ENCODE measurements at regions not wholly inside any gene's neighbourhood (a gene's known extent, or its start where the extent isn't known, plus 50 kb on each side); places are given as distances from the start of the nearest gene placed in this dataset.
"Not testable (repeated sequence)": the region's sequence is repeated elsewhere in the genome, so short reads cannot be mapped to it uniquely, and the experiment has no call there.

- intact Hi-C loops (cut with micrococcal nuclease): no loop called here
- BruUV-seq (replicated peaks): no TSS peak
- Histone ChIP-seq H4K20me1 (ENCODE audit: low read length) (no peaks in the 10 kb centered on the region), H3K9me2 (replicated peaks; ENCODE audit: low read length) (no peaks in the 10 kb centered on the region), H3F3A (ENCODE audit: low read length, unreplicated experiment) (no peaks in the 10 kb centered on the region), H3K36me3 (ENCODE audit: low read depth, low read length) (no peaks in the 10 kb centered on the region), H3K27ac (ENCODE audit: low read length) (no peak overlapping the region), H3K4me1 (ENCODE audit: insufficient read depth, low read length) (no peaks in the 10 kb centered on the region), H3K9ac (ENCODE audit: low read length) (no peak overlapping the region), H3K4me2 (ENCODE audit: low read length) (no peak overlapping the region), H3K27me3 (ENCODE audit: low read length) (no peaks in the 10 kb centered on the region), H3K4me3 (ENCODE audit: low read length) (no peak overlapping the region), H3K79me2 (ENCODE audit: low read length) (no peaks in the 10 kb centered on the region), H2AFZ (ENCODE audit: low read length) (no peak overlapping the region), H3K9me3 (ENCODE audit: low read length) (no peaks in the 10 kb centered on the region)
- ChIA-PET POLR2A (ENCODE audit: unreplicated experiment) (no interaction called here), CTCF (no interaction called here)
- DNase-seq (no peak), ATAC-seq (no peak)
- TF ChIP-seq CTCF (conservative IDR thresholded peaks at IDR 0.05; ENCODE audit: low read depth, low read length): no peak
- no peak for TF ChIP-seq EZH2 (IDR thresholded peaks at IDR 0.05; ENCODE audit: low read length, unreplicated experiment)
- no peak for TF ChIP-seq EZH2phosphoT487 (IDR thresholded peaks at IDR 0.05; ENCODE audit: borderline replicate concordance, low read length)
Observed at GRCh38 chr2:176575237-176575744, 306.0 kb downstream of the MTX2 start.

DNA sequence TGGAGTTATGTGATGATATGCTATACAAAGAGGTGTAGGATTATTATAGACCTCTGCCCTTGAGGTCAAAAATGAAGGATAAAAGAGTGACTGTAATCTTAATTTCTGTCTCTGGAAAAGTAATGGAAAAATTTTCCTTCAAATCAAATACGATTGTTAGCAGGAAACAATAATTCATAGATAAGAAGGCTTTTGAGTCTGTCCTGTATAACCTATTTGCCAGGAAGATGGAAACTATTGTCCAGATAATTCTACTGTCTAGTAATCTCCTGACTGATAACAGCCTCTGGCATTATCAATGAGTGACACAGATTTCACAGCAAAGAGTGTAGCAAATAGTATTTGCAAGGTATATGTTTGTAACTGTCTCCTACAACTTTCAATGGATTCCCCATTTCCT is 307.8 kb downstream of the MTX2 start:
- no TSS peak for BruUV-seq (replicated peaks)
- H3F3A ChIP-seq (ENCODE audit: low read length, unreplicated experiment): no peaks in the 10 kb centered on the region
- H3K9me3 ChIP-seq (ENCODE audit: low read length): no peaks in the 10 kb centered on the region
- H4K20me1 ChIP-seq (ENCODE audit: low read length): no peaks in the 10 kb centered on the region
- no peaks in the 10 kb centered on the region for H3K9me2 ChIP-seq (replicated peaks; ENCODE audit: low read length)
- CTCF ChIA-PET: no interaction called here
- POLR2A ChIA-PET (ENCODE audit: unreplicated experiment): no interaction called here
- H2AFZ ChIP-seq (ENCODE audit: low read length): no peak overlapping the region
- no peak overlapping the region for H3K27ac ChIP-seq (ENCODE audit: low read length)
- DNase-seq (no peak), ATAC-seq (no peak)
- H3K36me3 ChIP-seq (ENCODE audit: low read depth, low read length): no peaks in the 10 kb centered on the region
- no peak overlapping the region for H3K4me2 ChIP-seq (ENCODE audit: low read length)
- H3K4me3 ChIP-seq (ENCODE audit: low read length): no peak overlapping the region
- intact Hi-C loops (cut with micrococcal nuclease): no loop called here
- H3K79me2 ChIP-seq (ENCODE audit: low read length): no peaks in the 10 kb centered on the region
- no peak overlapping the region for H3K9ac ChIP-seq (ENCODE audit: low read length)
- no peaks in the 10 kb centered on the region for H3K27me3 ChIP-seq (ENCODE audit: low read length)
- no peak for TF ChIP-seq EZH2 (IDR thresholded peaks at IDR 0.05; ENCODE audit: low read length, unreplicated experiment)
- TF ChIP-seq EZH2phosphoT487 (IDR thresholded peaks at IDR 0.05; ENCODE audit: borderline replicate concordance, low read length): no peak
- no peak for TF ChIP-seq CTCF (conservative IDR thresholded peaks at IDR 0.05; ENCODE audit: low read depth, low read length)
- peaks cover 8% of the 10 kb centered on the region for H3K4me1 ChIP-seq (ENCODE audit: insufficient read depth, low read length)

GRCh38 chr2:176578292-176578691 is 309.1 kb downstream of the MTX2 start:
- DNase-seq; H2AFZ ChIP-seq (ENCODE audit: low read length); H3K27me3 ChIP-seq (ENCODE audit: low read length); H3K79me2 ChIP-seq (ENCODE audit: low read length); H3K9ac ChIP-seq (ENCODE audit: low read length); CTCF ChIA-PET; H4K20me1 ChIP-seq (ENCODE audit: low read length); H3K9me3 ChIP-seq (ENCODE audit: low read length); intact Hi-C loops (cut with micrococcal nuclease); H3K4me3 ChIP-seq (ENCODE audit: low read length); H3K9me2 ChIP-seq (replicated peaks; ENCODE audit: low read length); POLR2A ChIA-PET (ENCODE audit: unreplicated experiment); H3K4me2 ChIP-seq (ENCODE audit: low read length); BruUV-seq (replicated peaks); ATAC-seq; H3K27ac ChIP-seq (ENCODE audit: low read length); H3K36me3 ChIP-seq (ENCODE audit: low read depth, low read length); H3F3A ChIP-seq (ENCODE audit: low read length, unreplicated experiment): not testable (repeated sequence)
- peaks cover 19% of the 10 kb centered on the region for H3K4me1 ChIP-seq (ENCODE audit: insufficient read depth, low read length)
